ENCODE measurements at regions not wholly inside any gene's neighbourhood (a gene's known extent, or its start where the extent isn't known, plus 50 kb on each side); places are given as distances from the start of the nearest gene placed in this dataset.

DNA sequence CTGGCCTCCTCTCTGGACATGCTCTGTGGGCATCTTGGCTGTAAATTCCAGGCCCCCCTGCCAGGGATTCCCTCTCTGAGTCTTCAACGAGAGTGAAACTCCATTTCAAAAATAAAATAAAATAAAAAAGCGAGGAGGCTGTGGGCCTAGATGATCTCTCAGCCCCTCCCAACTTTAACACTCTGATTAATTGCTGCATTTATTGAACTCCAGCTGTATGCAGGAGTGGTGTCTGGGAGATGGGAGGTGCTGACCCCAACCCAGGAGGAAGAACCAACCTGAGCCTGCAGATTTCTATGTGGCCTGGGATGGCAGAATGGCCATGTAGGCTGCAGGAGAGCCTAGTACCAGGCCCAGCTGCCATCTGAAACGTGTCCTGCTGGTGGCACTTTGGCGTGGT is 154.5 kb upstream of the IER5L start:
- Histone ChIP-seq H3K36me3 (no peaks in the 10 kb centered on the region), H3K4me1 (peaks cover 0 to 51% (median 40%) of the 10 kb centered on the region in 4 donors), H3K9me3 (peaks cover 0 to 3% (median 0%) of the 10 kb centered on the region in 4 donors), H3K27ac (peak overlapping the region; percentile 54 to 89 (median 87)), H3K27me3 (no peaks in the 10 kb centered on the region), H3K4me3 (no peak overlapping the region)
- no peak for DNase-seq
- intact Hi-C loops (cut with DNase I) = loop anchor here (5.0 kb wide), 2 partner anchors 80 to 155 kb away; partner anchors contain the start of gene IER5L
- WGBS, 2 donors = 76 to 78% methylated on average over 4 of the region's 4 CpGs
- TF ChIP-seq, protein P1, sequence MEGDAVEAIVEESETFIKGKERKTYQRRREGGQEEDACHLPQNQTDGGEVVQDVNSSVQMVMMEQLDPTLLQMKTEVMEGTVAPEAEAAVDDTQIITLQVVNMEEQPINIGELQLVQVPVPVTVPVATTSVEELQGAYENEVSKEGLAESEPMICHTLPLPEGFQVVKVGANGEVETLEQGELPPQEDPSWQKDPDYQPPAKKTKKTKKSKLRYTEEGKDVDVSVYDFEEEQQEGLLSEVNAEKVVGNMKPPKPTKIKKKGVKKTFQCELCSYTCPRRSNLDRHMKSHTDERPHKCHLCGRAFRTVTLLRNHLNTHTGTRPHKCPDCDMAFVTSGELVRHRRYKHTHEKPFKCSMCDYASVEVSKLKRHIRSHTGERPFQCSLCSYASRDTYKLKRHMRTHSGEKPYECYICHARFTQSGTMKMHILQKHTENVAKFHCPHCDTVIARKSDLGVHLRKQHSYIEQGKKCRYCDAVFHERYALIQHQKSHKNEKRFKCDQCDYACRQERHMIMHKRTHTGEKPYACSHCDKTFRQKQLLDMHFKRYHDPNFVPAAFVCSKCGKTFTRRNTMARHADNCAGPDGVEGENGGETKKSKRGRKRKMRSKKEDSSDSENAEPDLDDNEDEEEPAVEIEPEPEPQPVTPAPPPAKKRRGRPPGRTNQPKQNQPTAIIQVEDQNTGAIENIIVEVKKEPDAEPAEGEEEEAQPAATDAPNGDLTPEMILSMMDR (IDR thresholded peaks at IDR 0.05) = no peak
- TF ChIP-seq POLR2AphosphoS5 (IDR thresholded peaks at IDR 0.05) (no peak), POLR2A (IDR thresholded peaks at IDR 0.05) (no peak), EP300 (IDR thresholded peaks at IDR 0.05) (no peak)

DNA sequence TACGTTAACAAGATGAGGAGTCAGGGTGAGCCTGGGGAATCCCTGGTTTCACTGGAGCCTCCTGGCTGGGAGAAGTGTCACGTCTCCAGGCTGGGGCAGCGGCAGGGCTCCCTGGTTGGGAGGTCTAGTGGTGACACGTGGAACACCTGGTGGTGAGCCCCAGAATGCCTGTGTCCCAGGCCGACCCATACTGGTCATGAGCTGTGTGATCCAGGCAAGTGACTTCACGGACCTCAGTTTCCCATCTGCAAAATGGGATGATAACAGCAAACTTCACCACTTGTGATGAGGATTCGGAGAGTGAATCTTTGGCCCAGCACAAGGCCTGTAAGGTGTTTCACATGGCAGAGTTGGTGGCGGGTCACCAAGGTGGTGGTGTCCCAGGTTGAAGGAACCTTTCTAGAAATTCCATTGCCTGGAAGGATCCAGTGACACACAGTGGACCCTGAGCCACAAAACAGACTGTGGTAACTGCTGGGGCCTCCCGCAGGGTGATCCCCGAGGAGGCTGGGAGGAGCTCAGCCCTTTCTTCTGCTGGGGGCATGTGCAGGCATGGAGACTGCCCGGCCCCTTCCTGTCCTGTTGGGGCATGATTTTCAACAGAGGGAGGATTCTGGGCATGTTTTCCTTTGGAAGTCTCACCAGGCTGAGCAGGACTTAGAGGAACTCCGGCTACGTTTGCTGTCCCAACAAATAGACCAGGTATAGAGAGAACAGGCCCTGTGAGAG is 153.9 kb upstream of the IER5L start:
- Histone ChIP-seq H3K4me3 (no peak overlapping the region), H3K4me1 (peaks cover 0 to 45% (median 34%) of the 10 kb centered on the region in 4 donors), H3K36me3 (no peaks in the 10 kb centered on the region), H3K9me3 (peaks cover 0 to 3% (median 0%) of the 10 kb centered on the region in 4 donors), H3K27ac (peak overlapping the region; percentile 54 to 89 (median 87)), H3K27me3 (no peaks in the 10 kb centered on the region)
- TF ChIP-seq POLR2AphosphoS5 (IDR thresholded peaks at IDR 0.05) = no peak
- TF ChIP-seq POLR2A (IDR thresholded peaks at IDR 0.05) = no peak
- no peak for TF ChIP-seq EP300 (IDR thresholded peaks at IDR 0.05)
- TF ChIP-seq, protein P1 (IDR thresholded peaks at IDR 0.05) = no peak
- intact Hi-C loops (cut with DNase I) = loop anchor here (5.0 kb wide), 2 partner anchors 80 to 155 kb away; partner anchors contain the start of gene IER5L
- WGBS, 2 donors = 87 to 89% methylated on average over 13 of the region's 13 CpGs
- DNase-seq = no peak

DNA sequence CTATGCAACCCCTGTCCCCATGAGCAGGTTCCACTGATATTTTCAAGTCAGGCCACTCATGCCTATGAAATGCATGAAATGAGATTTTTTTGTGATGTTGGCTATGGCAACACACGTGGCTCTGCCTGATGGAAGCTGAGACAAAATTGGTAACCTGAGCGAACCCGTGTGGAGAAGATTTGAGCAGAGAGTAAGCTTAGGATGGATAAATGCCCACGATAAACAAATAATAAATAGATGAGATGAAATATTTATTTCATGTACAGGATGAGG is 153.4 kb upstream of the IER5L start:
- peaks cover 0 to 40% (median 29%) of the 10 kb centered on the region in 4 donors for H3K4me1 ChIP-seq

DNA sequence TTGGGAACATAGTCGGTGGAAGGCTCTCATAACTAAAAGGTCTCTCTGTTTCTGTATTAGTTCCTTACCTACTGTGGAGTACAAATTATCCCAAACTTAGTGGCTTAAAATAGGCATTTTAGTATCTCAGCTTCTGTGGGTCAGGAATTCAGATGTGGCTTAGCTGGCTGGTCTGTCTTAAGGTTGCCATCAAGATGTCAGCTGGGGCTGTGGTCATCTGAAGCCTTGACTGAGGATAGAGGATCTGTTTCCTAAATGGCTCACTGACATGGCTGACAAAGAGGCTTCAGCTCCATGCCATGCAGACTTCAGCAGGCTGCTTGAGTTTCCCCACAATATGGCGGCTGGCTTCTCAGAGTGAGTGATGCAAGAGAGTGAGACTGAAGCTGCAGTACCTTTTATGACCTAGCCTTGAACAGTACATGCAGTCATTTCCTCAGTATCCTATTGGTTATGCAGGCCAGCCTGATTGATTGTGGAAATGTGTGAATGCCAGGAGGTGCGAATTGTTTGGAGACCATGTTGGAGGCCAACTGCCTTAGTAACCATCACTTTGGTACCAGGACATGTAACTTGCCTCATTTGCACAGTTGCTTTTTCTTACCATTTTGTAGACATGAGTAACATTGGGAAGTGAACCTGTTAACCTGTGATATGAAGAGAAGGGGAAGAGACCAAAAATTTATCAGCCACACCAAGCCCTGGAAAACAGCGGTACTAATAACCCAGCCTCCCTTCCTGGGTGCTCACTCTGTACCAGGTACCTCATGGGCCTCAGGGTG is 152.8 kb upstream of the IER5L start:
- no peak for DNase-seq
- peaks cover 0 to 3% (median 0%) of the 10 kb centered on the region in 4 donors for H3K9me3 ChIP-seq
- WGBS, 2 donors = 97 to 98% methylated on average over 4 of the region's 4 CpGs
- no peak overlapping the region for H3K4me3 ChIP-seq
- H3K27ac ChIP-seq = peak overlapping the region in 3 of 4 donors; percentile 86 to 89 (median 88)
- intact Hi-C loops (cut with DNase I) = loop anchor here (5.0 kb wide), 2 partner anchors 81 to 154 kb away; partner anchors contain the start of gene IER5L
- no peak for TF ChIP-seq EP300 (IDR thresholded peaks at IDR 0.05)
- TF ChIP-seq POLR2A (IDR thresholded peaks at IDR 0.05) = no peak
- TF ChIP-seq POLR2AphosphoS5 (IDR thresholded peaks at IDR 0.05) = no peak
- TF ChIP-seq, protein P1 (IDR thresholded peaks at IDR 0.05) = no peak
- no peaks in the 10 kb centered on the region for H3K36me3 ChIP-seq
- H3K4me1 ChIP-seq = peaks cover 0 to 35% (median 24%) of the 10 kb centered on the region in 4 donors
- H3K27me3 ChIP-seq = no peaks in the 10 kb centered on the region

More for the DNA sequence above, 153.4 kb upstream of the IER5L start:
- intact Hi-C loops (cut with DNase I) = loop anchor here (5.0 kb wide), 2 partner anchors 81 to 154 kb away; partner anchors contain the start of gene IER5L
- DNase-seq = no peak
- Histone ChIP-seq H3K27ac (peak overlapping the region in 3 of 4 donors; percentile 86 to 89 (median 88)), H3K36me3 (no peaks in the 10 kb centered on the region), H3K27me3 (no peaks in the 10 kb centered on the region), H3K4me3 (no peak overlapping the region), H3K9me3 (peaks cover 0 to 3% (median 0%) of the 10 kb centered on the region in 4 donors)
- WGBS, 2 donors = 71 to 76% methylated on average over 4 of the region's 4 CpGs
- TF ChIP-seq POLR2A (IDR thresholded peaks at IDR 0.05) = no peak
- no peak for TF ChIP-seq POLR2AphosphoS5 (IDR thresholded peaks at IDR 0.05)
- TF ChIP-seq EP300 (IDR thresholded peaks at IDR 0.05) = no peak
- TF ChIP-seq, protein P1 (IDR thresholded peaks at IDR 0.05) = no peak
